ENCODE measurements at regions not wholly inside any gene's neighbourhood (a gene's known extent, or its start where the extent isn't known, plus 50 kb on each side); places are given as distances from the start of the nearest gene placed in this dataset.

GRCh38 chr12:3950714-3951320 lies 77.6 kb upstream of the PARP11 start:
- Histone ChIP-seq H3K4me3 (replicated peaks in 1 of 3; ENCODE audit: insufficient read depth in 1 of 3, low read depth in 1 of 3, low read length in 3 of 3) (no peak overlapping the region), H3K9me3 (replicated peaks; ENCODE audit: control insufficient read depth, insufficient read depth, low read length) (no peaks in the 10 kb centered on the region), H3K27me3 (ENCODE audit: control insufficient read depth in 2 of 2, insufficient read depth in 2 of 2, low read length in 2 of 2) (no peaks in the 10 kb centered on the region), H3K4me1 (ENCODE audit: control insufficient read depth, extremely low read depth, insufficient read depth, low read length) (no peaks in the 10 kb centered on the region), H4K20me1 (replicated peaks; ENCODE audit: control insufficient read depth, extremely low read depth, insufficient read depth, low read length) (no peaks in the 10 kb centered on the region), H3K9ac (replicated peaks; ENCODE audit: extremely low read depth, insufficient read depth, low read length) (no peak overlapping the region), H3K79me2 (ENCODE audit: control insufficient read depth, insufficient read depth, low read length) (no peaks in the 10 kb centered on the region), H3K4me2 (ENCODE audit: insufficient read depth, low read length) (no peak overlapping the region), H2AFZ (ENCODE audit: low read depth, low read length) (no peak overlapping the region), H3K36me3 (ENCODE audit: control insufficient read depth in 2 of 2, extremely low read depth in 1 of 2, insufficient read depth in 2 of 2, low read length in 2 of 2) (no peaks in the 10 kb centered on the region), H3K9me1 (replicated peaks; ENCODE audit: control insufficient read depth, extremely low read depth, insufficient read depth, low read length) (no peaks in the 10 kb centered on the region), H3K27ac (ENCODE audit: insufficient read depth, low read depth, low read length) (no peak overlapping the region)
- TF ChIP-seq MYC (IDR thresholded peaks at IDR 0.05; ENCODE audit: low read depth, low read length) (no peak), JUN (IDR thresholded peaks at IDR 0.05; ENCODE audit: borderline replicate concordance, insufficient read depth, insufficient read length, low read depth) (no peak), POLR2AphosphoS5 (IDR thresholded peaks at IDR 0.05; ENCODE audit: insufficient read depth, low read depth, low read length) (no peak), CTCF (IDR thresholded peaks at IDR 0.05; ENCODE audit: extremely low read depth in 1 of 2, insufficient read depth in 1 of 2, low read depth in 1 of 2, low read length in 2 of 2) (no peak), GATA2 (IDR thresholded peaks at IDR 0.05; ENCODE audit: insufficient read depth, insufficient read length, low read depth, low read length) (no peak), FOS (IDR thresholded peaks at IDR 0.05; ENCODE audit: borderline replicate concordance, insufficient read depth, low read length) (no peak), EZH2 (IDR thresholded peaks at IDR 0.05; ENCODE audit: borderline replicate concordance, low read depth, low read length, severe bottlenecking) (no peak), POLR2A (IDR thresholded peaks at IDR 0.05; ENCODE audit: low read depth, low read length) (no peak), MAX (IDR thresholded peaks at IDR 0.05; ENCODE audit: insufficient read depth, insufficient read length) (no peak)
- DNase-seq (ENCODE audit: low read depth, low spot score), result no peak
- dilution Hi-C loops (cut with MboI; ENCODE audit: extremely low pct_ligation_motif_present, low sequenced_read_pairs), result no loop called here
- no peak for FAIRE-seq
- intact Hi-C loops (cut with micrococcal nuclease), result no loop called here
- ChIA-PET POLR2A (no interaction called here), CTCF (interaction anchor here (1.5 kb wide), 1 partner anchor 17 kb away, joined by 3 read pairs; no protein-coding TSS in a partner anchor)
- BruUV-seq (replicated peaks), result no TSS peak

All from endothelial cell of umbilical vein (primary cell).